ENCODE measurements at regions not wholly inside any gene's neighbourhood (a gene's known extent, or its start where the extent isn't known, plus 50 kb on each side); places are given as distances from the start of the nearest gene placed in this dataset.

DNA sequence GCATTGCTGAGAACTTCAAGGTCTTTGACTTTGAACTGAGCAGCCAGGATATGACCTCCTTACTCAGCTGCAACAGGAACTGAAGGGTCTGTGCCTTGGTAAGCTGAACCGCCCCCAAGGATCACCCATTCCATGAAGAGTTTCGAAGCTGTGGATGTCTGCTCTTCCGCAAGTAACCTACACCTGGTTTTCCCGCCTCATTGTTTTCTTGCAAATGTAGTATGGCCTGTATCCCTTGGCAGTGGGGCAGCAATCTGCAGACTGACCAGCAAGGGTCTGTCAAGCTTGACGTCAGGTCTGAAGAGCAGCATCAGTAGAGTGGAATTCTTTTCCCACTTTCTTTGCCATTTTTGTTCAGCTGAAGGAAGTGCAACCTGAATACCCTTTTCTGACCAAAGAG lies 62.6 kb upstream of the RAB12 start:
- ATAC-seq (no peak), DNase-seq (ENCODE audit: low read depth, low spot score) (no peak)
- H3K4me1 ChIP-seq (ENCODE audit: control insufficient read depth, insufficient read depth, low read length): no peaks in the 10 kb centered on the region
- peaks cover 8% of the 10 kb centered on the region for H3K27me3 ChIP-seq (ENCODE audit: control insufficient read depth, insufficient read depth, low read length)
- no peak for TF ChIP-seq POLR2AphosphoS5 (IDR thresholded peaks at IDR 0.05; ENCODE audit: low read depth, low read length)
- TF ChIP-seq TCF7L2 (IDR thresholded peaks at IDR 0.05; ENCODE audit: low read depth, low read length): no peak
- TF ChIP-seq, protein P1, sequence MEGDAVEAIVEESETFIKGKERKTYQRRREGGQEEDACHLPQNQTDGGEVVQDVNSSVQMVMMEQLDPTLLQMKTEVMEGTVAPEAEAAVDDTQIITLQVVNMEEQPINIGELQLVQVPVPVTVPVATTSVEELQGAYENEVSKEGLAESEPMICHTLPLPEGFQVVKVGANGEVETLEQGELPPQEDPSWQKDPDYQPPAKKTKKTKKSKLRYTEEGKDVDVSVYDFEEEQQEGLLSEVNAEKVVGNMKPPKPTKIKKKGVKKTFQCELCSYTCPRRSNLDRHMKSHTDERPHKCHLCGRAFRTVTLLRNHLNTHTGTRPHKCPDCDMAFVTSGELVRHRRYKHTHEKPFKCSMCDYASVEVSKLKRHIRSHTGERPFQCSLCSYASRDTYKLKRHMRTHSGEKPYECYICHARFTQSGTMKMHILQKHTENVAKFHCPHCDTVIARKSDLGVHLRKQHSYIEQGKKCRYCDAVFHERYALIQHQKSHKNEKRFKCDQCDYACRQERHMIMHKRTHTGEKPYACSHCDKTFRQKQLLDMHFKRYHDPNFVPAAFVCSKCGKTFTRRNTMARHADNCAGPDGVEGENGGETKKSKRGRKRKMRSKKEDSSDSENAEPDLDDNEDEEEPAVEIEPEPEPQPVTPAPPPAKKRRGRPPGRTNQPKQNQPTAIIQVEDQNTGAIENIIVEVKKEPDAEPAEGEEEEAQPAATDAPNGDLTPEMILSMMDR (IDR thresholded peaks at IDR 0.05): no peak
- TF ChIP-seq SIN3A (IDR thresholded peaks at IDR 0.05; ENCODE audit: borderline replicate concordance, insufficient read depth, low read depth, low read length): no peak
- TF ChIP-seq, protein P2, sequence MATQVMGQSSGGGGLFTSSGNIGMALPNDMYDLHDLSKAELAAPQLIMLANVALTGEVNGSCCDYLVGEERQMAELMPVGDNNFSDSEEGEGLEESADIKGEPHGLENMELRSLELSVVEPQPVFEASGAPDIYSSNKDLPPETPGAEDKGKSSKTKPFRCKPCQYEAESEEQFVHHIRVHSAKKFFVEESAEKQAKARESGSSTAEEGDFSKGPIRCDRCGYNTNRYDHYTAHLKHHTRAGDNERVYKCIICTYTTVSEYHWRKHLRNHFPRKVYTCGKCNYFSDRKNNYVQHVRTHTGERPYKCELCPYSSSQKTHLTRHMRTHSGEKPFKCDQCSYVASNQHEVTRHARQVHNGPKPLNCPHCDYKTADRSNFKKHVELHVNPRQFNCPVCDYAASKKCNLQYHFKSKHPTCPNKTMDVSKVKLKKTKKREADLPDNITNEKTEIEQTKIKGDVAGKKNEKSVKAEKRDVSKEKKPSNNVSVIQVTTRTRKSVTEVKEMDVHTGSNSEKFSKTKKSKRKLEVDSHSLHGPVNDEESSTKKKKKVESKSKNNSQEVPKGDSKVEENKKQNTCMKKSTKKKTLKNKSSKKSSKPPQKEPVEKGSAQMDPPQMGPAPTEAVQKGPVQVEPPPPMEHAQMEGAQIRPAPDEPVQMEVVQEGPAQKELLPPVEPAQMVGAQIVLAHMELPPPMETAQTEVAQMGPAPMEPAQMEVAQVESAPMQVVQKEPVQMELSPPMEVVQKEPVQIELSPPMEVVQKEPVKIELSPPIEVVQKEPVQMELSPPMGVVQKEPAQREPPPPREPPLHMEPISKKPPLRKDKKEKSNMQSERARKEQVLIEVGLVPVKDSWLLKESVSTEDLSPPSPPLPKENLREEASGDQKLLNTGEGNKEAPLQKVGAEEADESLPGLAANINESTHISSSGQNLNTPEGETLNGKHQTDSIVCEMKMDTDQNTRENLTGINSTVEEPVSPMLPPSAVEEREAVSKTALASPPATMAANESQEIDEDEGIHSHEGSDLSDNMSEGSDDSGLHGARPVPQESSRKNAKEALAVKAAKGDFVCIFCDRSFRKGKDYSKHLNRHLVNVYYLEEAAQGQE (IDR thresholded peaks at IDR 0.05; ENCODE audit: insufficient read depth in 1 of 2, low read depth in 2 of 2, low read length in 1 of 2): no peak
- BruUV-seq (replicated peaks): no TSS peak
- in situ Hi-C loops (cut with HindIII; ENCODE audit: low pct_unique_long_range_greater_than_20kb, low sequenced_read_pairs) (no loop called here), intact Hi-C loops (cut with micrococcal nuclease; ENCODE audit: unreplicated experiment) (no loop called here)
- H3K4me3 ChIP-seq (ENCODE audit: low read depth in 2 of 2, low read length in 2 of 2): no peak overlapping the region
- POLR2A ChIA-PET: no interaction called here
- H3K36me3 ChIP-seq (ENCODE audit: control insufficient read depth, insufficient read depth, low read length): no peaks in the 10 kb centered on the region
- CTCF ChIA-PET: no interaction called here
- H3K9me3 ChIP-seq (ENCODE audit: control insufficient read depth, insufficient read depth, low read depth, low read length): no peaks in the 10 kb centered on the region
- H3K27ac ChIP-seq (ENCODE audit: low read length): no peak overlapping the region

- Histone ChIP-seq H3K36me3 (ENCODE audit: control insufficient read depth, insufficient read depth, low read length) (no peaks in the 10 kb centered on the region), H3K4me3 (ENCODE audit: low read depth in 2 of 2, low read length in 2 of 2) (no peak overlapping the region), H3K27ac (ENCODE audit: low read length) (no peak overlapping the region), H3K27me3 (ENCODE audit: control insufficient read depth, insufficient read depth, low read length) (peaks cover 8% of the 10 kb centered on the region), H3K4me1 (ENCODE audit: control insufficient read depth, insufficient read depth, low read length) (no peaks in the 10 kb centered on the region), H3K9me3 (ENCODE audit: control insufficient read depth, insufficient read depth, low read depth, low read length) (no peaks in the 10 kb centered on the region)
- TF ChIP-seq, protein P1 (IDR thresholded peaks at IDR 0.05): no peak
- TF ChIP-seq SIN3A (IDR thresholded peaks at IDR 0.05; ENCODE audit: borderline replicate concordance, insufficient read depth, low read depth, low read length): no peak
- TF ChIP-seq, protein P2 (IDR thresholded peaks at IDR 0.05; ENCODE audit: insufficient read depth in 1 of 2, low read depth in 2 of 2, low read length in 1 of 2): no peak
- no peak for TF ChIP-seq TCF7L2 (IDR thresholded peaks at IDR 0.05; ENCODE audit: low read depth, low read length)
- no peak for TF ChIP-seq POLR2AphosphoS5 (IDR thresholded peaks at IDR 0.05; ENCODE audit: low read depth, low read length)
- ATAC-seq (no peak), DNase-seq (ENCODE audit: low read depth, low spot score) (no peak)
- ChIA-PET POLR2A (no interaction called here), CTCF (no interaction called here)
- in situ Hi-C loops (cut with HindIII; ENCODE audit: low pct_unique_long_range_greater_than_20kb, low sequenced_read_pairs) (no loop called here), intact Hi-C loops (cut with micrococcal nuclease; ENCODE audit: unreplicated experiment) (no loop called here)
- no TSS peak for BruUV-seq (replicated peaks)
These were observed 61.1 kb upstream of the RAB12 start for GRCh38 chr18:8548186-8548585.
